ENCODE measurements at regions not wholly inside any gene's neighbourhood (a gene's known extent, or its start where the extent isn't known, plus 50 kb on each side); places are given as distances from the start of the nearest gene placed in this dataset.

- ATAC-seq: no peak
- intact Hi-C loops (cut with DNase I): no loop called here
- no peak for DNase-seq
Observed at GRCh38 chr6:6515691-6516607, 72.6 kb upstream of the LY86 start.

- intact Hi-C loops (cut with DNase I): no loop called here
- ATAC-seq (peak; percentile 63 to 76), DNase-seq (no peak)
Observed at GRCh38 chr6:6516666-6517458, 71.7 kb upstream of the LY86 start.

- no peak for ATAC-seq
- intact Hi-C loops (cut with DNase I): no loop called here
- DNase-seq: no peak
Observed at GRCh38 chr6:6518631-6519427, 69.7 kb upstream of the LY86 start.

GRCh38 chr6:6521961-6522482, 66.5 kb upstream of the LY86 start:
- DNase-seq (no peak), ATAC-seq (no peak)
- intact Hi-C loops (cut with DNase I): no loop called here

DNA sequence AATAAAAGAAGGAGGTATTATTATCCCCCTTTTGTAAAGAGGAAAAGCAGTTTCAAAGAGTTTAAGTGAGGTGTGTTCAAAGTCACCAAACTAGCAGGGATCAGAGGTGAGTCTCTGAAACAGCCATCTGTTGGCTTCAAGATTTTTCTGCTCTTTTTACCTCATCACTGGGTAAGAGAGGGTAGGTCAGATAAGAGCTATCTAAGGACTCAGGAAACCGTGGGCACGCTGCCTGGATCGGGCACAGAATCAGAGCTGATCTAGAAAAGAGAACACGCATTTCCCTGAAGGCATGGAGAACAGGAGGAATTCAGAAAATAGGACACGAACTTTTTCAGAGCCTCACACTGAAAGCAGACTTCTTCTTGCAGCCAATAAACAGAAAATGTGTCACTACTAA, 65.8 kb upstream of the LY86 start:
- ATAC-seq: no peak
- intact Hi-C loops (cut with DNase I): no loop called here
- no peak for DNase-seq

GRCh38 chr6:6524951-6525350, 63.6 kb upstream of the LY86 start:
- DNase-seq: no peak
- no peak for ATAC-seq
- intact Hi-C loops (cut with DNase I): no loop called here

- no peak for ATAC-seq
- intact Hi-C loops (cut with DNase I): no loop called here
- no peak for DNase-seq
Observed at GRCh38 chr6:6525933-6526332, 62.6 kb upstream of the LY86 start.

GRCh38 chr6:6529275-6529674, 59.2 kb upstream of the LY86 start:
- ATAC-seq (no peak), DNase-seq (no peak)
- intact Hi-C loops (cut with DNase I): no loop called here

DNA sequence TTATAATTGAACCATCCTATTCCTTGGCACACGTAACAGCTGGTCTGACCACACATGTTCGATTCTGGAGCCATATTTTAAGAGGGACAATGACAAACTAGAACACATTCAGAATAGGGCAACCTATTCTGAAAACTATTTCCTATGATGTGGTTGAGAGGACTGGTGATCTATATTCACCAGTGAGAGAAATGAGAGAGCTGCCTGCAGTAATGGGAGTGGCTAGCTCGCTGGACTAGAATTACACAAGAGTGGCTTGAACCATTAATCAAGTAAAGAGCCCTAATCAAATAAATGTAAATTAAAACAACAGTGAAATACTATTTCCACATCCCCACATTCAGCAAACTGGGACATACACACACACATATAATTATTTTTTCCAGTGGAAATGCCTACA, 55.3 kb upstream of the LY86 start:
- no peak for DNase-seq
- intact Hi-C loops (cut with DNase I): no loop called here
- no peak for ATAC-seq

DNA sequence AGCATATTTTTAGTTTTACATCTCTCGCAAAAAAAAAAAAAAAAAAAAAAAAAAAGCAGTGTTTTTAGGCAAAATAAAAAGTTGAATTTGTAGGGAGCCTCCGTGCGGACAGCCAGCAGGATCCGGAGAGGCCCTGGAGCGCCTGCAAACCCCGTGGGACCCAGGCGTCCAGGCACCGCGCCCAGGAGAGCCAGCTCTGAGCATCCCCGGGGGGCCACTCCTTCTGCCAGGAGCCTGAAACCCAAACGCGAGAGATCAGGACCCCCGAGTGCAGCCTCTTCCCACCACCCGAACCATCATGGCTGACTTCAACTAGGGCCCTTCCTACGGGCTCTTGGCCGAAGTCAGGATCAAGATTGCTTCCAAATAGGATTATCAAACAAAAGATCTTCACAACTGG, 54.1 kb upstream of the LY86 start:
- no peak for DNase-seq
- intact Hi-C loops (cut with DNase I): no loop called here
- ATAC-seq: no peak

DNA sequence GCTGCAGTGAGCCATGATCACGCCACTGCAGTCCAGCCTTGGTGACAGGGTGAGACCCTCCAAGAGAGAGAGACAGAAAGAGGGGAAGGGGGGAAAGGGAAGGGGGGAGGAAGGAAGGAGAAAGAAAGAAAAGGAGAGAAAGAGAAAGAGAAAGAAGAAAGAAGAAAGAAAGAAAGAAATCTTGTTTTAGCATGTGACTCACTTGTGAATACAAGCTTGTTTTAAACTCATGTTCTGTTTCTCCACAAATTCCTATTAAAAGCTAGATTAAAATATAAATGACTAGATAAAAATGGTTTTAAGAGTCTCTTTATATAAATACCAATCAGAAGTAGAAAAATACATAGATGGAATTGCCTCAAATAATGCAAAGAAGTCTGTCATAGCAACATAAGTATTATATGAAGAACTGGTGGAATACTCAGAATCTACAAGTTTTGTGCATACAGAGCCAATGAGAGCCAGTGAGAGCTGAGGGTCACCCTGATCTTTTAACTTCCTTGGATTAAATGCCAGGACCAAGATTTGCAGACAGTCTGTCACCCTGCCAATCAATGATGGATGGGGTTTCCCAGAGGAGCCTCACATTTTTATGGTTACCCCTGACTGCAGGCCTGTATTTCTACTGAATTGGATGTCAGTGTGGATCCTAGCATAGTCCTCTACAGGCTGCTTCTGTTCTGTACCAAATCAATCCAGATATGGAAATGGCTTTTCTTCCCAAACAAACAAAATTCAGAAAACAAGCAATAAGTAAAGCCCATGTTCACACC, 50.8 kb upstream of the LY86 start:
- intact Hi-C loops (cut with DNase I): no loop called here
- DNase-seq (no peak), ATAC-seq (no peak)

- DNase-seq (no peak), ATAC-seq (peak in 1 of 2 donors; percentile 70)
- intact Hi-C loops (cut with DNase I): no loop called here
Observed at GRCh38 chr6:6538261-6538660, 50.3 kb upstream of the LY86 start.
